ENCODE measurements at regions not wholly inside any gene's neighbourhood (a gene's known extent, or its start where the extent isn't known, plus 50 kb on each side); places are given as distances from the start of the nearest gene placed in this dataset.
"Not testable (repeated sequence)": the region's sequence is repeated elsewhere in the genome, so short reads cannot be mapped to it uniquely, and the experiment has no call there.

- TF ChIP-seq EP300 (IDR thresholded peaks at IDR 0.05; ENCODE audit: borderline replicate concordance in 1 of 2, low read depth in 2 of 2, low read length in 2 of 2); TCF12 (IDR thresholded peaks at IDR 0.05; ENCODE audit: low read depth, low read length); EZH2 (IDR thresholded peaks at IDR 0.05; ENCODE audit: low read depth, low read length, severe bottlenecking); CTCF (IDR thresholded peaks at IDR 0.05; ENCODE audit: control extremely low read depth in 1 of 3, insufficient read depth in 1 of 3, low read depth in 1 of 3, low read length in 3 of 3); MAFK (IDR thresholded peaks at IDR 0.05; ENCODE audit: low read depth, low read length); MAX (IDR thresholded peaks at IDR 0.05); POLR2AphosphoS5 (IDR thresholded peaks at IDR 0.05; ENCODE audit: low read depth, low read length); TAF7 (optimal IDR thresholded peaks at IDR 0.05; ENCODE audit: borderline replicate concordance, low read depth, low read length); POLR2A (IDR thresholded peaks at IDR 0.05; ENCODE audit: control extremely low read depth in 1 of 2, low read depth in 2 of 2, low read length in 2 of 2); JUND (IDR thresholded peaks at IDR 0.05; ENCODE audit: low read length); PHF8 (conservative IDR thresholded peaks at IDR 0.05; ENCODE audit: low read depth, low read length); SP1 (IDR thresholded peaks at IDR 0.05; ENCODE audit: low read depth, low read length); SIN3A (conservative IDR thresholded peaks at IDR 0.05 in 1 of 2, IDR thresholded peaks at IDR 0.05 in 1 of 2; ENCODE audit: low read depth in 1 of 2, low read length in 2 of 2): not testable (repeated sequence)
Observed at GRCh38 chr21:23926430-23926829, 1680.9 kb downstream of the MRPL39 start.
